ENCODE measurements at regions not wholly inside any gene's neighbourhood (a gene's known extent, or its start where the extent isn't known, plus 50 kb on each side); places are given as distances from the start of the nearest gene placed in this dataset.

- H3K27ac ChIP-seq (ENCODE audit: low read depth, low read length), result no peak overlapping the region
- H3K27me3 ChIP-seq (ENCODE audit: low read length), result no peaks in the 10 kb centered on the region
- H4K20me1 ChIP-seq (ENCODE audit: low read depth, low read length), result no peaks in the 10 kb centered on the region
- no peak overlapping the region for H3K4me3 ChIP-seq (ENCODE audit: insufficient read depth, low read length, poor library complexity, severe bottlenecking)
- no peaks in the 10 kb centered on the region for H3K79me2 ChIP-seq (ENCODE audit: insufficient read depth, low read length)
- no peaks in the 10 kb centered on the region for H3K36me3 ChIP-seq (ENCODE audit: low read length)
- no peak overlapping the region for H2AFZ ChIP-seq (ENCODE audit: low read depth, low read length, severe bottlenecking)
- no peak overlapping the region for H3K9ac ChIP-seq (ENCODE audit: low read length)
- no peak overlapping the region for H3K4me2 ChIP-seq (ENCODE audit: low read depth, low read length, poor library complexity, severe bottlenecking)
- TF ChIP-seq CTCF (IDR thresholded peaks at IDR 0.05; ENCODE audit: insufficient read depth, low read length, poor library complexity, severe bottlenecking) (no peak), EZH2phosphoT487 (conservative IDR thresholded peaks at IDR 0.05; ENCODE audit: low read length) (no peak)
- no peaks in the 10 kb centered on the region for H3K9me2 ChIP-seq (replicated peaks; ENCODE audit: insufficient read depth, low read length)
- H3F3A ChIP-seq (ENCODE audit: insufficient read depth), result no peaks in the 10 kb centered on the region
- H3K9me3 ChIP-seq (ENCODE audit: insufficient read depth, low read length), result no peaks in the 10 kb centered on the region
These were observed 86.0 kb upstream of the NT5E start for GRCh38 chr6:85363870-85364269.

- Histone ChIP-seq H3K4me2 (ENCODE audit: low read depth, low read length, poor library complexity, severe bottlenecking) (no peak overlapping the region), H2AFZ (ENCODE audit: low read depth, low read length, severe bottlenecking) (no peak overlapping the region), H3K27me3 (ENCODE audit: low read length) (no peaks in the 10 kb centered on the region), H3K79me2 (ENCODE audit: insufficient read depth, low read length) (no peaks in the 10 kb centered on the region), H3K36me3 (ENCODE audit: low read length) (no peaks in the 10 kb centered on the region), H3F3A (ENCODE audit: insufficient read depth) (no peaks in the 10 kb centered on the region), H3K9ac (ENCODE audit: low read length) (no peak overlapping the region), H3K27ac (ENCODE audit: low read depth, low read length) (no peak overlapping the region), H3K4me3 (ENCODE audit: insufficient read depth, low read length, poor library complexity, severe bottlenecking) (no peak overlapping the region), H3K9me2 (replicated peaks; ENCODE audit: insufficient read depth, low read length) (no peaks in the 10 kb centered on the region), H4K20me1 (ENCODE audit: low read depth, low read length) (no peaks in the 10 kb centered on the region), H3K9me3 (ENCODE audit: insufficient read depth, low read length) (no peaks in the 10 kb centered on the region)
- TF ChIP-seq EZH2phosphoT487 (conservative IDR thresholded peaks at IDR 0.05; ENCODE audit: low read length), result no peak
- no peak for TF ChIP-seq CTCF (IDR thresholded peaks at IDR 0.05; ENCODE audit: insufficient read depth, low read length, poor library complexity, severe bottlenecking)
These were observed 87.1 kb upstream of the NT5E start for GRCh38 chr6:85362652-85363310.

GRCh38 chr6:85361643-85362014, 88.3 kb upstream of the NT5E start:
- Histone ChIP-seq H3K27ac (ENCODE audit: low read depth, low read length) (no peak overlapping the region), H3K9me3 (ENCODE audit: insufficient read depth, low read length) (no peaks in the 10 kb centered on the region), H3F3A (ENCODE audit: insufficient read depth) (no peaks in the 10 kb centered on the region), H2AFZ (ENCODE audit: low read depth, low read length, severe bottlenecking) (no peak overlapping the region), H3K79me2 (ENCODE audit: insufficient read depth, low read length) (no peaks in the 10 kb centered on the region), H3K4me3 (ENCODE audit: insufficient read depth, low read length, poor library complexity, severe bottlenecking) (no peak overlapping the region), H4K20me1 (ENCODE audit: low read depth, low read length) (no peaks in the 10 kb centered on the region), H3K4me2 (ENCODE audit: low read depth, low read length, poor library complexity, severe bottlenecking) (no peak overlapping the region), H3K9ac (ENCODE audit: low read length) (no peak overlapping the region), H3K9me2 (replicated peaks; ENCODE audit: insufficient read depth, low read length) (no peaks in the 10 kb centered on the region), H3K36me3 (ENCODE audit: low read length) (no peaks in the 10 kb centered on the region), H3K27me3 (ENCODE audit: low read length) (no peaks in the 10 kb centered on the region)
- TF ChIP-seq CTCF (IDR thresholded peaks at IDR 0.05; ENCODE audit: insufficient read depth, low read length, poor library complexity, severe bottlenecking) (no peak), EZH2phosphoT487 (conservative IDR thresholded peaks at IDR 0.05; ENCODE audit: low read length) (no peak)
